Breast epithelium (tissue), 3 donors: ENCODE measurements at regions not wholly inside any gene's neighbourhood (a gene's known extent, or its start where the extent isn't known, plus 50 kb on each side); places are given as distances from the start of the nearest gene placed in this dataset.

Experiments used
- POLR2A ChIP-seq: fragments of 450-650 bp; IDR thresholded peaks from one replicate; pipeline ENCODE4 v1.6.1; 2016; ENCODE audit warnings: antibody characterized with exemption, mild to moderate bottlenecking, moderate library complexity
- POLR2AphosphoS5 ChIP-seq, 3 donors: sonication (generic); formaldehyde crosslinking; IDR thresholded peaks; one replicate each; pipeline ENCODE4 v1.6.1; 2017; ENCODE audit warnings: antibody characterized with exemption in 3 of 3
- TF ChIP-seq, protein P1 (sequence below), 3 donors: fragments of 450-650 bp; IDR thresholded peaks; one replicate each; pipeline ENCODE4 v1.5.1; 2016 to 2017; ENCODE audit warnings: antibody characterized with exemption in 3 of 3, mild to moderate bottlenecking in 3 of 3, moderate library complexity in 3 of 3

DNA sequence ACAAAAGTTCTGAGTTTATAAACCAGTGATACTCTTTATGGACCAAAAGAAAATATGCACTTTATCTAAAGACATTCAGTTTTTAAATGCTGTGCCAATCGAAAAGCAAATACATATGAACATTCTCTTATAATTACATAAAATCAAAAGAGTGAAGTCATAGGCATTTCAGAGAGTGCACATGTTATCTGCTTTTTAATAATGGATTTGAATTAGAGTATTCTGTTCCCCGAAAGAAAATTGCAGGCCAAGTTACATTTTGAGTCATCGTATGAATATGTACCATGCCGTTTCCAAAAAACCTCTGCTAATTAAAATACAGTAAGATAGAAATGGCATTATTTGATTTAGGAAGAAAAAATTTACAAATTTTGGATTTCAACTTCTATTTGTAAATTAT lies 565.7 kb downstream of the ZEB2 start:
- TF ChIP-seq, protein P1, sequence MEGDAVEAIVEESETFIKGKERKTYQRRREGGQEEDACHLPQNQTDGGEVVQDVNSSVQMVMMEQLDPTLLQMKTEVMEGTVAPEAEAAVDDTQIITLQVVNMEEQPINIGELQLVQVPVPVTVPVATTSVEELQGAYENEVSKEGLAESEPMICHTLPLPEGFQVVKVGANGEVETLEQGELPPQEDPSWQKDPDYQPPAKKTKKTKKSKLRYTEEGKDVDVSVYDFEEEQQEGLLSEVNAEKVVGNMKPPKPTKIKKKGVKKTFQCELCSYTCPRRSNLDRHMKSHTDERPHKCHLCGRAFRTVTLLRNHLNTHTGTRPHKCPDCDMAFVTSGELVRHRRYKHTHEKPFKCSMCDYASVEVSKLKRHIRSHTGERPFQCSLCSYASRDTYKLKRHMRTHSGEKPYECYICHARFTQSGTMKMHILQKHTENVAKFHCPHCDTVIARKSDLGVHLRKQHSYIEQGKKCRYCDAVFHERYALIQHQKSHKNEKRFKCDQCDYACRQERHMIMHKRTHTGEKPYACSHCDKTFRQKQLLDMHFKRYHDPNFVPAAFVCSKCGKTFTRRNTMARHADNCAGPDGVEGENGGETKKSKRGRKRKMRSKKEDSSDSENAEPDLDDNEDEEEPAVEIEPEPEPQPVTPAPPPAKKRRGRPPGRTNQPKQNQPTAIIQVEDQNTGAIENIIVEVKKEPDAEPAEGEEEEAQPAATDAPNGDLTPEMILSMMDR (IDR thresholded peaks at IDR 0.05) = no peak
- TF ChIP-seq POLR2AphosphoS5 (IDR thresholded peaks at IDR 0.05) (no peak), POLR2A (no peak)
